AG04450 (cell line): ENCODE measurements at regions not wholly inside any gene's neighbourhood (a gene's known extent, or its start where the extent isn't known, plus 50 kb on each side); places are given as distances from the start of the nearest gene placed in this dataset.

Experiments
- CTCF ChIA-PET: fragments of 300-600, 350-600 bp; formaldehyde crosslinking; extraction: SDS; loops from one replicate; lab custom pipeline; 2022; ENCODE audit warnings: antibody characterized with exemption, inconsistent platforms; lab: Charles Lee
- POLR2A ChIA-PET: fragments of 350-600 bp; formaldehyde crosslinking; extraction: SDS; loops from one replicate; lab custom pipeline; 2021; ENCODE audit warnings: antibody characterized with exemption, inconsistent platforms; lab: Yijun Ruan, JAX
- DNase-seq: peaks from one replicate; pipeline ENCODE4 v3.0.0-alpha.2; 2011; ENCODE audit warnings: low read depth, low spot score
- H3K27ac ChIP-seq: one replicate; pipeline ENCODE4 v1.5.1; 2012; ENCODE audit warnings: low read depth, low read length, control low read depth
- H3K27me3 ChIP-seq: one replicate; pipeline ENCODE4 v1.6.0; 2012; ENCODE audit warnings: low read length; ENCODE audit not compliant: control insufficient read depth, insufficient read depth
- H3K4me3 ChIP-seq: 2 replicates; pipeline ENCODE4 v1.5.1; 2011; ENCODE audit warnings: mild to moderate bottlenecking, low read depth, low read length, control low read depth
- H3K9me3 ChIP-seq: 2 replicates; pipeline ENCODE4 v1.5.1; 2012; ENCODE audit warnings: low read length; ENCODE audit not compliant: control insufficient read depth, insufficient read depth
- TF ChIP-seq, protein P1 (sequence below): IDR thresholded peaks from 2 replicates; pipeline ENCODE4 v1.5.1; 2011; ENCODE audit warnings: low read depth, low read length, control low read depth, inconsistent platforms

- CTCF ChIA-PET: no interaction called here
- TF ChIP-seq, protein P1, sequence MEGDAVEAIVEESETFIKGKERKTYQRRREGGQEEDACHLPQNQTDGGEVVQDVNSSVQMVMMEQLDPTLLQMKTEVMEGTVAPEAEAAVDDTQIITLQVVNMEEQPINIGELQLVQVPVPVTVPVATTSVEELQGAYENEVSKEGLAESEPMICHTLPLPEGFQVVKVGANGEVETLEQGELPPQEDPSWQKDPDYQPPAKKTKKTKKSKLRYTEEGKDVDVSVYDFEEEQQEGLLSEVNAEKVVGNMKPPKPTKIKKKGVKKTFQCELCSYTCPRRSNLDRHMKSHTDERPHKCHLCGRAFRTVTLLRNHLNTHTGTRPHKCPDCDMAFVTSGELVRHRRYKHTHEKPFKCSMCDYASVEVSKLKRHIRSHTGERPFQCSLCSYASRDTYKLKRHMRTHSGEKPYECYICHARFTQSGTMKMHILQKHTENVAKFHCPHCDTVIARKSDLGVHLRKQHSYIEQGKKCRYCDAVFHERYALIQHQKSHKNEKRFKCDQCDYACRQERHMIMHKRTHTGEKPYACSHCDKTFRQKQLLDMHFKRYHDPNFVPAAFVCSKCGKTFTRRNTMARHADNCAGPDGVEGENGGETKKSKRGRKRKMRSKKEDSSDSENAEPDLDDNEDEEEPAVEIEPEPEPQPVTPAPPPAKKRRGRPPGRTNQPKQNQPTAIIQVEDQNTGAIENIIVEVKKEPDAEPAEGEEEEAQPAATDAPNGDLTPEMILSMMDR: no peak
- POLR2A ChIA-PET: no interaction called here
Observed at GRCh38 chr2:204051984-204052556, 115.5 kb downstream of the ICOS start.

DNA sequence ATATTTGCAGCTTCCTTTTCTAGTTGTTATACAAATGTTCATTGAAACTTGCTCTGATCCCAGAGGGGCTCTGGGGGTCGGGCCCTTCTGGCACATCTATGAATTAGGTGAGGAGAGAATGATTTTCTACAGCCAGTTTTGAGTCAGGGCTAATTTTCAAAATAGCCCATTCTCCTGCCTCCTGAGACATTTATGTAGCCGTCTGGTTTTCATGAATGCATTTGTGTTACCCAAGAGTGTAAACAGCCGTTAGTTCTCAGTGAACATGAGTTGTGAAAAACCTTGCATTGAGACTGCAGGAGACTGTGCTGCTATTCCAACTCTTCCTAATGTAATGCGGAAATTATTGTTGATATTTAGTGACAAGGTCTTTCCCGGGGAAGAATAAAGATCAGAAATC lies 122.5 kb downstream of the ICOS start:
- ChIA-PET POLR2A (no interaction called here), CTCF (no interaction called here)
- H3K27me3 ChIP-seq: peaks cover 2% of the 10 kb centered on the region

More at GRCh38 chr2:204051984-204052556, 115.5 kb downstream of the ICOS start:
- no peak overlapping the region for H3K4me3 ChIP-seq
- H3K9me3 ChIP-seq: no peaks in the 10 kb centered on the region
- no peak for DNase-seq
- H3K27ac ChIP-seq: no peak overlapping the region
- no peaks in the 10 kb centered on the region for H3K27me3 ChIP-seq

GRCh38 chr2:204060841-204061240 lies 124.3 kb downstream of the ICOS start:
- Histone ChIP-seq H3K27ac (no peak overlapping the region), H3K4me3 (no peak overlapping the region), H3K9me3 (no peaks in the 10 kb centered on the region), H3K27me3 (peaks cover 2% of the 10 kb centered on the region)
- DNase-seq: no peak
- TF ChIP-seq, protein P1: no peak
- CTCF ChIA-PET: no interaction called here
- POLR2A ChIA-PET: no interaction called here

More for the DNA sequence above, 122.5 kb downstream of the ICOS start:
- TF ChIP-seq, protein P1: no peak
- no peak overlapping the region for H3K27ac ChIP-seq
- no peaks in the 10 kb centered on the region for H3K9me3 ChIP-seq
- no peak for DNase-seq
- no peak overlapping the region for H3K4me3 ChIP-seq

GRCh38 chr2:204061241-204061640 lies 124.7 kb downstream of the ICOS start:
- ChIA-PET POLR2A (no interaction called here), CTCF (no interaction called here)
- DNase-seq: no peak
- no peaks in the 10 kb centered on the region for H3K9me3 ChIP-seq
- no peak overlapping the region for H3K4me3 ChIP-seq
- H3K27me3 ChIP-seq: peaks cover 2% of the 10 kb centered on the region
- no peak overlapping the region for H3K27ac ChIP-seq
- TF ChIP-seq, protein P1: no peak

DNA sequence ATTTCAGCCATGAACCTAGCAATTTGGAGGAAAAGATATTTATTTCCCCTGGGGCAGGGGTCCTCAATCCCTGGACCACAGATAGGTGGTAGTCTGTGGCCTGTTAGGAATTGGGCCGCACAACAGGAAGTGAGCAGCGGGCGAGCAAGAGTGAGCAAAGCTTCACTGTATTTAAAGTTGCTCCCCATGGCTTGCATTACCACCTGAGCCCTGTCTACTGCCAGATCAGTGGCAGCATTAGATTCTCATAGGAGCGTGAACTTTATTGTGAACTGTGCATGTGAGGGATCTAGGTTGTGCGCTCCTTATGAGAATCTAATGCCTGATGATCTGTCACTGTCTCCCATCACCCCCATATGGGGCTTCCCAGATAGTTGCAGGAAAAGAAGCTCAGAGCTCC lies 127.6 kb downstream of the ICOS start:
- TF ChIP-seq, protein P1: no peak
- POLR2A ChIA-PET: no interaction called here
- Histone ChIP-seq H3K4me3 (no peak overlapping the region), H3K27ac (no peak overlapping the region), H3K27me3 (no peaks in the 10 kb centered on the region), H3K9me3 (no peaks in the 10 kb centered on the region)
- no peak for DNase-seq
- CTCF ChIA-PET: no interaction called here
